K562 (cell line): ENCODE measurements at regions not wholly inside any gene's neighbourhood (a gene's known extent, or its start where the extent isn't known, plus 50 kb on each side); places are given as distances from the start of the nearest gene placed in this dataset.

Experiments
- ATAC-seq: fragments of 200-7000 bp; cut with Tn5 transposase; 3 replicates; pipeline ENCODE4 v1.9.1; 2020; ENCODE audit warnings: moderate library complexity
- BruUV-seq: library from RNA; stranded (reverse); fragments of 400-500 nt; replicated peaks from 2 replicates; lab custom pipeline; 2021; lab: Mats Ljungman, UMichigan
- CTCF ChIA-PET: fragments of 300-600 bp; formaldehyde crosslinking; extraction: SDS; loops from one replicate; lab custom pipeline; 2021; ENCODE audit warnings: low intra/inter-chr PET ratio; lab: Yijun Ruan, JAX
- POLR2A ChIA-PET: fragments of 300-600, 350-650 bp; sonication (Branson Sonifier 250); formaldehyde crosslinking; extraction: SDS; loops from one replicate; lab custom pipeline; 2021; ENCODE audit warnings: antibody characterized with exemption, inconsistent platforms; lab: Yijun Ruan, JAX
- DNase-seq, 4 experiments: peaks; one replicate each; pipeline versions ENCODE4 v3.0.0 to v3.0.0-alpha.2; 2011 to 2018; ENCODE audit warnings: low spot score in 3 of 4, mixed read lengths in 3 of 4; ENCODE audit errors: extremely low read depth in 1 of 4
- FAIRE-seq: peaks from 2 replicates; lab custom pipeline; 2011; peaks lifted over from hg19 to GRCh38; lab: Jason Lieb, UNC
- H2AFZ ChIP-seq: 2 replicates; pipeline ENCODE4 v1.6.0; 2011; ENCODE audit warnings: low read depth, low read length, control low read depth, inconsistent platforms
- H3K27ac ChIP-seq: fragments of 200-600 bp; 3 replicates; pipeline ENCODE4 v1.8.0; 2011; ENCODE audit warnings: low read depth, mild to moderate bottlenecking, control low read depth, inconsistent platforms, low read length, moderate library complexity, mixed read lengths; ENCODE audit errors: extremely low read depth
- H3K27me3 ChIP-seq, 2 experiments: fragments of 300-600 bp in 1 of 2; 2 replicates in 1 of 2; 3 replicates in 1 of 2; pipeline versions ENCODE4 v1.6.0 to v1.8.0; 2011; ENCODE audit warnings: inconsistent platforms in 2 of 2, low read length in 2 of 2, mild to moderate bottlenecking in 1 of 2, mixed read lengths in 1 of 2, moderate library complexity in 1 of 2; ENCODE audit not compliant: control insufficient read depth in 2 of 2, insufficient read depth in 2 of 2
- H3K36me3 ChIP-seq: fragments of 300-600 bp; 3 replicates; pipeline ENCODE4 v1.8.0; 2011; ENCODE audit warnings: mild to moderate bottlenecking, low read length, inconsistent platforms; ENCODE audit not compliant: control insufficient read depth, insufficient read depth
- H3K4me1 ChIP-seq, 2 experiments: fragments of 200-600 bp in 1 of 2; replicated peaks in 1 of 2; 2 replicates in 1 of 2; 3 replicates in 1 of 2; pipeline versions ENCODE4 v1.5.1 to v1.8.0; 2011; ENCODE audit warnings: inconsistent platforms in 2 of 2, low read length in 2 of 2, mild to moderate bottlenecking in 1 of 2, mixed read lengths in 1 of 2, moderate library complexity in 1 of 2; ENCODE audit not compliant: control insufficient read depth in 2 of 2, insufficient read depth in 2 of 2
- H3K4me2 ChIP-seq: 2 replicates; pipeline ENCODE4 v1.6.1; 2011; ENCODE audit warnings: low read length, control low read depth, inconsistent platforms, mixed read lengths; ENCODE audit not compliant: insufficient read depth
- H3K4me3 ChIP-seq: fragments of 200-600 bp; sonication (generic), shearing (Covaris generic); 2 replicates; pipeline ENCODE4 v1.5.1; 2016; ENCODE audit warnings: control low read depth, inconsistent platforms
- H3K79me2 ChIP-seq: fragments of 200-600 bp; 3 replicates; pipeline ENCODE4 v1.8.0; 2011; ENCODE audit warnings: low read length, inconsistent platforms; ENCODE audit not compliant: control insufficient read depth, insufficient read depth
- H3K9ac ChIP-seq, 2 experiments: 2 replicates each; pipeline versions ENCODE4 v1.6.0 to v1.6.1; 2011; ENCODE audit warnings: low read depth in 2 of 2, low read length in 2 of 2, control low read depth in 1 of 2, inconsistent platforms in 1 of 2, mild to moderate bottlenecking in 1 of 2, mixed read lengths in 1 of 2; ENCODE audit not compliant: insufficient read depth in 1 of 2
- H3K9me1 ChIP-seq: one replicate; pipeline ENCODE4 v1.6.0; 2011; ENCODE audit warnings: inconsistent platforms, mild to moderate bottlenecking, low read length, moderate library complexity; ENCODE audit not compliant: control insufficient read depth, insufficient read depth
- H3K9me3 ChIP-seq: replicated peaks from 2 replicates; pipeline ENCODE4 v1.5.1; 2011; ENCODE audit warnings: low read depth, low read length, inconsistent platforms; ENCODE audit not compliant: control insufficient read depth, insufficient read depth
- H4K20me1 ChIP-seq: replicated peaks from 2 replicates; pipeline ENCODE4 v1.6.1; 2011; ENCODE audit warnings: low read length, inconsistent platforms, mixed read lengths; ENCODE audit not compliant: control insufficient read depth, insufficient read depth
- CBFA2T2 ChIP-seq: fragments of 450-650 bp; conservative IDR thresholded peaks from 2 replicates; pipeline ENCODE4 v1.6.1; 2017; ENCODE audit warnings: mild to moderate bottlenecking
- FOXP4 ChIP-seq: sonication (generic); formaldehyde crosslinking; IDR thresholded peaks from 2 replicates; pipeline ENCODE4 v1.8.0; 2022; ENCODE audit warnings: mild to moderate bottlenecking, missing genetic modification reagents, borderline replicate concordance
- NCOA4 ChIP-seq: fragments of 450-650 bp; IDR thresholded peaks from 2 replicates; pipeline ENCODE4 v1.6.1; 2018; ENCODE audit warnings: mild to moderate bottlenecking; ENCODE audit not compliant: partially characterized antibody
- SREBF2 ChIP-seq: sonication (generic); formaldehyde crosslinking; IDR thresholded peaks from 2 replicates; pipeline ENCODE4 v1.4.0; 2020; ENCODE audit warnings: mild to moderate bottlenecking, missing genetic modification reagents
- VEZF1 ChIP-seq: fragments of 200-800 bp; sonication (Bioruptor generic); IDR thresholded peaks from 2 replicates; pipeline ENCODE4 v1.6.1; 2017; ENCODE audit warnings: missing genetic modification characterization, missing compliant biosample characterization
- ZNF124 ChIP-seq: sonication (generic); formaldehyde crosslinking; IDR thresholded peaks from 2 replicates; pipeline ENCODE4 v1.8.1; 2022; ENCODE audit warnings: missing genetic modification reagents
- ZNF449 ChIP-seq: fragments of 250-450 bp; sonication (Bioruptor Pico); IDR thresholded peaks from 2 replicates; pipeline ENCODE4 v1.8.0; 2022; ENCODE audit warnings: moderate library complexity, mild to moderate bottlenecking, inconsistent platforms
- WGBS: fragments of 100-300 bp; shearing (Covaris generic); methylation state at CpG from one replicate; pipeline ENCODE4 v1.1.6; 2016; ENCODE audit warnings: low coverage, mixed read lengths; ENCODE audit not compliant: insufficient coverage; ENCODE audit errors: missing lambda C conversion rate; 5-methylcytosine and 5-hydroxymethylcytosine counted together
- in situ Hi-C: fragments of 300-500 bp; cut with MboI; formaldehyde crosslinking; loops from 4 replicates; pipeline ENCODE4 v1.15.0; 2018; ENCODE audit warnings: inconsistent platforms, mixed read lengths
- intact Hi-C: fragments of 100-400 bp; cut with micrococcal nuclease; formaldehyde crosslinking; loops from 2 replicates; pipeline ENCODE4 v1.14.2; 2022

- Histone ChIP-seq H4K20me1 (no peaks in the 10 kb centered on the region), H3K9me3 (peaks cover 2% of the 10 kb centered on the region; the same call in 1 of the 2 replicates), H3K9ac (no peak overlapping the region), H3K4me1 (no peaks in the 10 kb centered on the region), H3K36me3 (no peaks in the 10 kb centered on the region), H3K4me3 (no peak overlapping the region), H3K79me2 (no peaks in the 10 kb centered on the region), H2AFZ (no peak overlapping the region), H3K27me3 (no peaks in the 10 kb centered on the region), H3K27ac (no peak overlapping the region), H3K4me2 (no peak overlapping the region), H3K9me1 (no peaks in the 10 kb centered on the region)
- ChIA-PET CTCF (no interaction called here), POLR2A (no interaction called here)
- DNase-seq (peak in 1 of 4 experiments; percentile 6), ATAC-seq (no peak), FAIRE-seq (no peak)
- in situ Hi-C loops: no loop called here
- WGBS: under 1% methylated on average over 9 of the region's 9 CpGs
- BruUV-seq: no TSS peak
- no peak for TF ChIP-seq SREBF2
- no peak for TF ChIP-seq ZNF124
- no peak for TF ChIP-seq FOXP4
- TF ChIP-seq ZNF449 (CRISPR knock-in tag): no peak
- TF ChIP-seq NCOA4: no peak
- TF ChIP-seq VEZF1 (CRISPR knock-in tag): peak; percentile 48; the same call in 1 of the 2 replicates
- no peak for TF ChIP-seq CBFA2T2
- intact Hi-C loops: no loop called here
These were observed 232.6 kb upstream of the FERD3L start for GRCh38 chr7:19377611-19378344.
